GM12878 (cell line): ENCODE measurements at regions not wholly inside any gene's neighbourhood (a gene's known extent, or its start where the extent isn't known, plus 50 kb on each side); places are given as distances from the start of the nearest gene placed in this dataset.

Experiments
- ATAC-seq: fragments of 200-7000 bp; cut with Tn5 transposase; 3 replicates; pipeline ENCODE4 v1.9.1; 2020; ENCODE audit warnings: mild to moderate bottlenecking, moderate library complexity
- BruUV-seq: library from RNA; stranded (reverse); fragments of 400-500 nt; replicated peaks from 2 replicates; lab custom pipeline; 2021; lab: Mats Ljungman, UMichigan
- CTCF ChIA-PET: fragments of 300-600 bp; sonication (Branson Sonifier 250); formaldehyde crosslinking; extraction: SDS; loops from one replicate; lab custom pipeline; 2021; ENCODE audit warnings: inconsistent platforms; lab: Yijun Ruan, JAX
- POLR2A ChIA-PET: fragments of 350-600 bp; formaldehyde crosslinking; extraction: SDS; loops from one replicate; lab custom pipeline; 2021; ENCODE audit warnings: inconsistent platforms; lab: Charles Lee
- RAD21 ChIA-PET: fragments of 300-600 bp; sonication (Branson Sonifier 250); formaldehyde crosslinking; loops from one replicate; lab custom pipeline; 2023; ENCODE audit warnings: antibody characterized with exemption; ENCODE audit not compliant: unreplicated experiment; lab: Charles Lee
- SMC1A ChIA-PET: fragments of 300-600 bp; sonication (Branson Sonifier 250); formaldehyde crosslinking; loops from one replicate; lab custom pipeline; 2023; ENCODE audit not compliant: unreplicated experiment, uncharacterized antibody; lab: Charles Lee
- DNase-seq: peaks from one replicate; pipeline ENCODE4 v3.0.0-alpha.2; 2011; ENCODE audit warnings: low read depth, low spot score
- FAIRE-seq: peaks from 3 replicates; lab custom pipeline; 2011; peaks lifted over from hg19 to GRCh38; lab: Jason Lieb, UNC
- H2AFZ ChIP-seq: 2 replicates; pipeline ENCODE4 v1.6.0; 2011; ENCODE audit warnings: low read depth, low read length, control low read depth; ENCODE audit not compliant: control insufficient read depth
- H3K27ac ChIP-seq: 2 replicates; pipeline ENCODE4 v1.5.1; 2011; ENCODE audit warnings: control low read depth; ENCODE audit not compliant: control insufficient read depth, insufficient read depth
- H3K27me3 ChIP-seq, 2 experiments: replicated peaks in 1 of 2; 2 replicates each; pipeline versions ENCODE4 v1.6.0 to v1.6.1; 2011; ENCODE audit warnings: low read length in 1 of 2; ENCODE audit not compliant: control insufficient read depth in 2 of 2, insufficient read depth in 2 of 2
- H3K36me3 ChIP-seq, 2 experiments: 2 replicates each; pipeline ENCODE4 v1.5.1; 2011; ENCODE audit warnings: low read length in 1 of 2; ENCODE audit not compliant: control insufficient read depth in 2 of 2, insufficient read depth in 2 of 2
- H3K4me1 ChIP-seq: 2 replicates; pipeline ENCODE4 v1.6.1; 2011; ENCODE audit warnings: mild to moderate bottlenecking, low read length, moderate library complexity, mixed read lengths; ENCODE audit not compliant: control insufficient read depth, insufficient read depth
- H3K4me2 ChIP-seq: 2 replicates; pipeline ENCODE4 v1.6.0; 2011; ENCODE audit warnings: control low read depth; ENCODE audit not compliant: control insufficient read depth, insufficient read depth
- H3K4me3 ChIP-seq: fragments of 200-600 bp; sonication (generic); 2 replicates; pipeline ENCODE4 v1.5.1; 2016
- H3K79me2 ChIP-seq: 2 replicates; pipeline ENCODE4 v1.6.0; 2011; ENCODE audit warnings: low read length; ENCODE audit not compliant: control insufficient read depth, insufficient read depth
- H3K9ac ChIP-seq: 2 replicates; pipeline ENCODE4 v1.8.0; 2011; ENCODE audit warnings: low read length, control low read depth, mixed read lengths; ENCODE audit not compliant: control insufficient read depth, insufficient read depth
- H3K9me3 ChIP-seq: replicated peaks from 3 replicates; pipeline ENCODE4 v1.5.1; 2011; ENCODE audit warnings: mild to moderate bottlenecking, low read length; ENCODE audit not compliant: control insufficient read depth, insufficient read depth
- H4K20me1 ChIP-seq: 2 replicates; pipeline ENCODE4 v1.6.0; 2011; ENCODE audit not compliant: control insufficient read depth, insufficient read depth
- CEBPZ ChIP-seq: fragments of 150-350 bp; IDR thresholded peaks from 2 replicates; pipeline ENCODE4 v1.6.1; 2016; ENCODE audit warnings: low read depth, low read length
- IRF5 ChIP-seq: fragments of 450-650 bp; IDR thresholded peaks from 2 replicates; pipeline ENCODE4 v1.6.1; 2017; ENCODE audit warnings: borderline replicate concordance
- JUNB ChIP-seq: IDR thresholded peaks from 2 replicates; pipeline ENCODE4 v1.6.1; 2016; ENCODE audit warnings: antibody characterized with exemption, mild to moderate bottlenecking
- MEF2B ChIP-seq: fragments of 450-650 bp; IDR thresholded peaks from 2 replicates; pipeline ENCODE4 v1.6.1; 2018; ENCODE audit warnings: mild to moderate bottlenecking, moderate library complexity; ENCODE audit not compliant: partially characterized antibody, poor library complexity, severe bottlenecking
- PBX3 ChIP-seq: IDR thresholded peaks from 2 replicates; pipeline ENCODE4 v1.6.1; 2011; ENCODE audit warnings: mild to moderate bottlenecking, low read depth, low read length, moderate library complexity; ENCODE audit not compliant: insufficient replicate concordance
- POLR2A ChIP-seq: IDR thresholded peaks from 2 replicates; pipeline ENCODE4 v1.6.1; 2011; ENCODE audit warnings: low read depth, mild to moderate bottlenecking, low read length
- REST ChIP-seq: IDR thresholded peaks from 2 replicates; pipeline ENCODE4 v1.6.1; 2012; ENCODE audit warnings: mild to moderate bottlenecking, low read depth, low read length
- SP1 ChIP-seq: IDR thresholded peaks from one replicate; pipeline ENCODE4 v1.6.1; 2011; ENCODE audit warnings: low read depth, low read length
- SPI1 ChIP-seq: IDR thresholded peaks from 2 replicates; pipeline ENCODE4 v1.6.1; 2011; ENCODE audit warnings: low read depth, mild to moderate bottlenecking, low read length, moderate library complexity, borderline replicate concordance; ENCODE audit not compliant: insufficient read depth
- ZBED1 ChIP-seq: IDR thresholded peaks from 2 replicates; pipeline ENCODE4 v1.6.1; 2016; ENCODE audit warnings: borderline replicate concordance
- ZNF274 ChIP-seq: IDR thresholded peaks from one replicate; pipeline ENCODE4 v1.8.0; 2011; ENCODE audit not compliant: insufficient read length, insufficient read depth
- WGBS: methylation state at CpG from one replicate; pipeline ENCODE4 v1.1.6; 2016; ENCODE audit warnings: low lambda C conversion rate; ENCODE audit not compliant: insufficient replicate concordance, insufficient coverage; ENCODE audit errors: missing lambda C conversion rate; 5-methylcytosine and 5-hydroxymethylcytosine counted together
- in situ Hi-C: fragments of 300-500 bp; cut with MboI; formaldehyde crosslinking; loops from 9 replicates; pipeline ENCODE4 v1.14.3; 2018; ENCODE audit warnings: mixed read lengths
- intact Hi-C: fragments of 100-400 bp; cut with micrococcal nuclease; formaldehyde crosslinking; loops from one replicate; pipeline ENCODE4 v1.14.2; 2022; ENCODE audit not compliant: unreplicated experiment

GRCh38 chr10:78777867-78778266, 290.9 kb upstream of the ZMIZ1 start:
- SMC1A ChIA-PET, result no interaction called here
- no peaks in the 10 kb centered on the region for H3K79me2 ChIP-seq
- no peak for DNase-seq
- no peaks in the 10 kb centered on the region for H3K36me3 ChIP-seq
- no peak for ATAC-seq
- no peak overlapping the region for H3K27ac ChIP-seq
- H3K9me3 ChIP-seq, result no peaks in the 10 kb centered on the region
- no peak overlapping the region for H3K4me3 ChIP-seq
- WGBS, result 19% methylated on average over 5 of the region's 5 CpGs
- CTCF ChIA-PET, result interaction anchor here (1.1 kb wide), 1 partner anchor 8 kb away, joined by 4 read pairs; no protein-coding TSS in a partner anchor
- BruUV-seq, result no TSS peak
- FAIRE-seq, result no peak
- no peaks in the 10 kb centered on the region for H3K4me1 ChIP-seq
- in situ Hi-C loops (no loop called here), intact Hi-C loops (no loop called here)
- RAD21 ChIA-PET, result no interaction called here
- TF ChIP-seq POLR2A (no peak), CEBPZ (no peak), REST (no peak), IRF5 (no peak), SPI1 (no peak), ZNF274 (no peak), ZBED1 (no peak), JUNB (no peak), SP1 (no peak), PBX3 (no peak), MEF2B (no peak)
- H2AFZ ChIP-seq, result no peak overlapping the region
- no peak overlapping the region for H3K9ac ChIP-seq
- H4K20me1 ChIP-seq, result no peaks in the 10 kb centered on the region; the same call in 1 of the 2 replicates
- POLR2A ChIA-PET, result no interaction called here
- H3K4me2 ChIP-seq, result no peak overlapping the region
- no peaks in the 10 kb centered on the region; a peak in 2 of 4 replicates for H3K27me3 ChIP-seq
